ENCODE measurements at regions not wholly inside any gene's neighbourhood (a gene's known extent, or its start where the extent isn't known, plus 50 kb on each side); places are given as distances from the start of the nearest gene placed in this dataset.

- TF ChIP-seq MAX (IDR thresholded peaks at IDR 0.05) (no peak), RAD21 (IDR thresholded peaks at IDR 0.05; ENCODE audit: low read depth) (no peak), TAF1 (IDR thresholded peaks at IDR 0.05; ENCODE audit: low read depth) (no peak), CEBPB (IDR thresholded peaks at IDR 0.05) (no peak), YY1 (IDR thresholded peaks at IDR 0.05; ENCODE audit: low read depth) (no peak), EP300 (IDR thresholded peaks at IDR 0.05; ENCODE audit: borderline replicate concordance) (no peak), TCF12 (IDR thresholded peaks at IDR 0.05; ENCODE audit: low read depth) (no peak), FOXM1 (IDR thresholded peaks at IDR 0.05; ENCODE audit: borderline replicate concordance, low read depth) (no peak), EGR1 (IDR thresholded peaks at IDR 0.05) (no peak)
- TF ChIP-seq, protein P1, sequence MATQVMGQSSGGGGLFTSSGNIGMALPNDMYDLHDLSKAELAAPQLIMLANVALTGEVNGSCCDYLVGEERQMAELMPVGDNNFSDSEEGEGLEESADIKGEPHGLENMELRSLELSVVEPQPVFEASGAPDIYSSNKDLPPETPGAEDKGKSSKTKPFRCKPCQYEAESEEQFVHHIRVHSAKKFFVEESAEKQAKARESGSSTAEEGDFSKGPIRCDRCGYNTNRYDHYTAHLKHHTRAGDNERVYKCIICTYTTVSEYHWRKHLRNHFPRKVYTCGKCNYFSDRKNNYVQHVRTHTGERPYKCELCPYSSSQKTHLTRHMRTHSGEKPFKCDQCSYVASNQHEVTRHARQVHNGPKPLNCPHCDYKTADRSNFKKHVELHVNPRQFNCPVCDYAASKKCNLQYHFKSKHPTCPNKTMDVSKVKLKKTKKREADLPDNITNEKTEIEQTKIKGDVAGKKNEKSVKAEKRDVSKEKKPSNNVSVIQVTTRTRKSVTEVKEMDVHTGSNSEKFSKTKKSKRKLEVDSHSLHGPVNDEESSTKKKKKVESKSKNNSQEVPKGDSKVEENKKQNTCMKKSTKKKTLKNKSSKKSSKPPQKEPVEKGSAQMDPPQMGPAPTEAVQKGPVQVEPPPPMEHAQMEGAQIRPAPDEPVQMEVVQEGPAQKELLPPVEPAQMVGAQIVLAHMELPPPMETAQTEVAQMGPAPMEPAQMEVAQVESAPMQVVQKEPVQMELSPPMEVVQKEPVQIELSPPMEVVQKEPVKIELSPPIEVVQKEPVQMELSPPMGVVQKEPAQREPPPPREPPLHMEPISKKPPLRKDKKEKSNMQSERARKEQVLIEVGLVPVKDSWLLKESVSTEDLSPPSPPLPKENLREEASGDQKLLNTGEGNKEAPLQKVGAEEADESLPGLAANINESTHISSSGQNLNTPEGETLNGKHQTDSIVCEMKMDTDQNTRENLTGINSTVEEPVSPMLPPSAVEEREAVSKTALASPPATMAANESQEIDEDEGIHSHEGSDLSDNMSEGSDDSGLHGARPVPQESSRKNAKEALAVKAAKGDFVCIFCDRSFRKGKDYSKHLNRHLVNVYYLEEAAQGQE (IDR thresholded peaks at IDR 0.05; ENCODE audit: low read depth): no peak
Observed at GRCh38 chr3:82053236-82053635, 291.8 kb upstream of the GBE1 start.
